ENCODE measurements at regions not wholly inside any gene's neighbourhood (a gene's known extent, or its start where the extent isn't known, plus 50 kb on each side); places are given as distances from the start of the nearest gene placed in this dataset.

- Histone ChIP-seq H3K4me3 (ENCODE audit: insufficient read depth, low read depth, low read length) (no peak overlapping the region), H2BK20ac (ENCODE audit: low read depth, low read length) (no peak overlapping the region), H4K91ac (ENCODE audit: insufficient read depth, low read depth, low read length) (no peak overlapping the region), H2BK5ac (ENCODE audit: low read depth, low read length, poor library complexity, severe bottlenecking) (no peak overlapping the region), H3K9me1 (ENCODE audit: insufficient read depth, low read length) (no peaks in the 10 kb centered on the region), H3K18ac (ENCODE audit: low read depth, low read length) (no peak overlapping the region), H4K20me1 (ENCODE audit: insufficient read depth, low read length) (no peaks in the 10 kb centered on the region), H3K79me1 (ENCODE audit: low read depth in 1 of 2, low read length in 2 of 2) (no peaks in the 10 kb centered on the region), H3K23ac (ENCODE audit: low read depth, low read length) (no peak overlapping the region), H2BK15ac (ENCODE audit: low read depth, low read length) (no peak overlapping the region), H2AFZ (replicated peaks; ENCODE audit: low read length, poor library complexity) (no peak overlapping the region), H3K9me3 (ENCODE audit: control insufficient read depth, insufficient read depth, low read length) (no peaks in the 10 kb centered on the region), H3K4me2 (ENCODE audit: low read depth, low read length) (no peak overlapping the region), H3K27me3 (ENCODE audit: control insufficient read depth, insufficient read depth, low read length) (no peaks in the 10 kb centered on the region), H3K4ac (ENCODE audit: low read depth, low read length) (no peak overlapping the region), H3K56ac (ENCODE audit: extremely low read depth, insufficient read depth, low read length) (no peak overlapping the region), H3K4me1 (ENCODE audit: control insufficient read depth, insufficient read depth, low read length) (no peaks in the 10 kb centered on the region), H4K5ac (ENCODE audit: low read depth, low read length) (no peak overlapping the region), H2BK120ac (ENCODE audit: low read depth, low read length) (no peak overlapping the region), H4K8ac (ENCODE audit: low read depth in 2 of 2, low read length in 2 of 2) (no peak overlapping the region), H3K9ac (ENCODE audit: low read depth, low read length) (no peak overlapping the region), H3K36me3 (ENCODE audit: control insufficient read depth, insufficient read depth, low read length) (no peaks in the 10 kb centered on the region), H3K14ac (replicated peaks; ENCODE audit: low read depth, low read length) (no peak overlapping the region), H2AK9ac (replicated peaks; ENCODE audit: low read depth, low read length, poor library complexity) (no peak overlapping the region), H2AK5ac (ENCODE audit: low read depth, low read length) (no peak overlapping the region), H3K27ac (ENCODE audit: insufficient read depth, low read length) (no peak overlapping the region)
- CTCF ChIA-PET = no interaction called here
- in situ Hi-C loops (cut with MboI; ENCODE audit: low sequenced_read_pairs) (no loop called here), intact Hi-C loops (cut with micrococcal nuclease) (no loop called here), dilution Hi-C loops (cut with HindIII; ENCODE audit: low sequenced_read_pairs, unreplicated experiment) (no loop called here)
- BruUV-seq (replicated peaks) = no TSS peak
- POLR2A ChIA-PET (ENCODE audit: unreplicated experiment) = no interaction called here
- no CpG with 5 or more reads among the region's 4 CpGs for WGBS, 2 experiments (ENCODE audit: extremely low coverage in 2 of 2, insufficient read length in 1 of 2)
- DNase-seq (no peak), ATAC-seq (ENCODE audit: low read depth) (no peak)
- TF ChIP-seq SMC3 (IDR thresholded peaks at IDR 0.05; ENCODE audit: low read depth, low read length) = no peak
- TF ChIP-seq CEBPB (IDR thresholded peaks at IDR 0.05; ENCODE audit: low read depth, low read length) = no peak
- TF ChIP-seq RAD21 (IDR thresholded peaks at IDR 0.05; ENCODE audit: low read length) = no peak
- TF ChIP-seq NFE2L2 (IDR thresholded peaks at IDR 0.05; ENCODE audit: low read depth, low read length) = no peak
- no peak for TF ChIP-seq MXI1 (IDR thresholded peaks at IDR 0.05; ENCODE audit: borderline replicate concordance, low read depth, low read length)
- TF ChIP-seq FOS (IDR thresholded peaks at IDR 0.05; ENCODE audit: low read depth, low read length) = no peak
- TF ChIP-seq, protein P1, sequence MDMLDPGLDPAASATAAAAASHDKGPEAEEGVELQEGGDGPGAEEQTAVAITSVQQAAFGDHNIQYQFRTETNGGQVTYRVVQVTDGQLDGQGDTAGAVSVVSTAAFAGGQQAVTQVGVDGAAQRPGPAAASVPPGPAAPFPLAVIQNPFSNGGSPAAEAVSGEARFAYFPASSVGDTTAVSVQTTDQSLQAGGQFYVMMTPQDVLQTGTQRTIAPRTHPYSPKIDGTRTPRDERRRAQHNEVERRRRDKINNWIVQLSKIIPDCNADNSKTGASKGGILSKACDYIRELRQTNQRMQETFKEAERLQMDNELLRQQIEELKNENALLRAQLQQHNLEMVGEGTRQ (IDR thresholded peaks at IDR 0.05; ENCODE audit: low read depth, low read length) = no peak
- no peak for TF ChIP-seq BHLHE40 (IDR thresholded peaks at IDR 0.05; ENCODE audit: low read depth, low read length)
- no peak for TF ChIP-seq CHD1 (IDR thresholded peaks at IDR 0.05; ENCODE audit: low read depth, low read length)
Measured at GRCh38 chr5:88556406-88556805, 287.8 kb upstream of the TMEM161B start.

Data from IMR-90 (cell line).